IPS-18c (cell line): ENCODE measurements at regions not wholly inside any gene's neighbourhood (a gene's known extent, or its start where the extent isn't known, plus 50 kb on each side); places are given as distances from the start of the nearest gene placed in this dataset.
"Not testable (repeated sequence)": the region's sequence is repeated elsewhere in the genome, so short reads cannot be mapped to it uniquely, and the experiment has no call there.

Source experiments
- H3K4me3 ChIP-seq: 2 replicates; pipeline ENCODE4 v1.7.0; 2013; ENCODE audit warnings: low read depth, mild to moderate bottlenecking, low read length, moderate library complexity; ENCODE audit not compliant: insufficient read depth
- H3K9me3 ChIP-seq: one replicate; pipeline ENCODE4 v1.6.1; 2013; ENCODE audit warnings: mild to moderate bottlenecking, low read length, moderate library complexity; ENCODE audit not compliant: control insufficient read depth, insufficient read depth

- Histone ChIP-seq H3K4me3 (no peak overlapping the region), H3K9me3 (peaks cover 5% of the 10 kb centered on the region)
Measured at GRCh38 chr3:69484507-69485393, 98.9 kb upstream of the FRMD4B start.

- H3K4me3 ChIP-seq = no peak overlapping the region
- peaks cover 5% of the 10 kb centered on the region for H3K9me3 ChIP-seq
Measured at GRCh38 chr3:69483449-69483848, 97.6 kb upstream of the FRMD4B start.

GRCh38 chr3:69480986-69481385 is 95.1 kb upstream of the FRMD4B start:
- H3K9me3 ChIP-seq, H3K4me3 ChIP-seq: not testable (repeated sequence)

GRCh38 chr3:69474186-69474585 is 88.3 kb upstream of the FRMD4B start:
- no peaks in the 10 kb centered on the region for H3K9me3 ChIP-seq
- no peak overlapping the region for H3K4me3 ChIP-seq

- Histone ChIP-seq H3K9me3 (no peaks in the 10 kb centered on the region), H3K4me3 (no peak overlapping the region)
Measured at GRCh38 chr3:69472093-69472492, 86.2 kb upstream of the FRMD4B start.

GRCh38 chr3:69463531-69463930 is 77.6 kb upstream of the FRMD4B start:
- Histone ChIP-seq H3K9me3 (no peaks in the 10 kb centered on the region), H3K4me3 (no peak overlapping the region)

GRCh38 chr3:69462826-69463100 is 76.9 kb upstream of the FRMD4B start:
- no peak overlapping the region for H3K4me3 ChIP-seq

GRCh38 chr3:69462022-69462825 is 76.3 kb upstream of the FRMD4B start:
- H3K9me3 ChIP-seq = no peaks in the 10 kb centered on the region
- no peak overlapping the region for H3K4me3 ChIP-seq

More at GRCh38 chr3:69462826-69463100, 76.9 kb upstream of the FRMD4B start:
- H3K9me3 ChIP-seq = no peaks in the 10 kb centered on the region

- no peaks in the 10 kb centered on the region for H3K9me3 ChIP-seq
- H3K4me3 ChIP-seq = no peak overlapping the region
Measured at GRCh38 chr3:69460034-69460433, 74.1 kb upstream of the FRMD4B start.

- Histone ChIP-seq H3K4me3 (no peak overlapping the region), H3K9me3 (no peaks in the 10 kb centered on the region)
Measured at GRCh38 chr3:69458803-69459365, 73.0 kb upstream of the FRMD4B start.

GRCh38 chr3:69456631-69457030 is 70.7 kb upstream of the FRMD4B start:
- no peaks in the 10 kb centered on the region for H3K9me3 ChIP-seq
- H3K4me3 ChIP-seq = no peak overlapping the region

GRCh38 chr3:69454204-69454787 is 68.4 kb upstream of the FRMD4B start:
- Histone ChIP-seq H3K9me3 (no peaks in the 10 kb centered on the region), H3K4me3 (no peak overlapping the region)

GRCh38 chr3:69452295-69452694 is 66.4 kb upstream of the FRMD4B start:
- Histone ChIP-seq H3K4me3 (no peak overlapping the region), H3K9me3 (no peaks in the 10 kb centered on the region)

- no peak overlapping the region for H3K4me3 ChIP-seq
- H3K9me3 ChIP-seq = no peaks in the 10 kb centered on the region
Measured at GRCh38 chr3:69451594-69451993, 65.7 kb upstream of the FRMD4B start.

GRCh38 chr3:69448877-69449276 is 63.0 kb upstream of the FRMD4B start:
- H3K4me3 ChIP-seq = no peak overlapping the region
- no peaks in the 10 kb centered on the region for H3K9me3 ChIP-seq

GRCh38 chr3:69446402-69447072 is 60.6 kb upstream of the FRMD4B start:
- Histone ChIP-seq H3K9me3 (no peaks in the 10 kb centered on the region), H3K4me3 (no peak overlapping the region)

- no peaks in the 10 kb centered on the region for H3K9me3 ChIP-seq
- H3K4me3 ChIP-seq = no peak overlapping the region
Measured at GRCh38 chr3:69445498-69445897, 59.6 kb upstream of the FRMD4B start.
